ENCODE measurements at regions not wholly inside any gene's neighbourhood (a gene's known extent, or its start where the extent isn't known, plus 50 kb on each side); places are given as distances from the start of the nearest gene placed in this dataset.
A peak's percentile ranks its signal among the peaks of the same experiment; 100 is the strongest.
"Not testable (repeated sequence)": the region's sequence is repeated elsewhere in the genome, so short reads cannot be mapped to it uniquely, and the experiment has no call there.

DNA sequence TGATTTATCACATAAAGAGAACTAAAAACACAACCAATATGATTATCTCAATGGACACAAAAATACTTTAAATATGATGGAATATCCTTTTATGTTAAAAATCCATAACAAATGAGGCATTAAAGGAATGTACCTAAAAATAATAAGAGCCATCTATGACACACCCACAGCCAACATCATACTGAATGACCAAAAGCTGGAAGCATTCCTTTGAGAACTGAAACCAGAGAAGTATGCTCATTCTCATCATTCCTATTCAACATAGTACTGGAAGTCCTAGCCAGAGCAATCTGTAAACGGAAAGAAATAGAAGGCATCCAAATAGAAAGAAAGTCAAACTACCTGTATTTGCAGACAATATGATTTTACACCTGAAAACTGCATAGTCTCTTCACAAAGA is 671.0 kb downstream of the SLITRK1 start:
- no peak for DNase-seq

- DNase-seq = no peak
These were observed 677.4 kb downstream of the SLITRK1 start for GRCh38 chr13:83204886-83205285.

DNA sequence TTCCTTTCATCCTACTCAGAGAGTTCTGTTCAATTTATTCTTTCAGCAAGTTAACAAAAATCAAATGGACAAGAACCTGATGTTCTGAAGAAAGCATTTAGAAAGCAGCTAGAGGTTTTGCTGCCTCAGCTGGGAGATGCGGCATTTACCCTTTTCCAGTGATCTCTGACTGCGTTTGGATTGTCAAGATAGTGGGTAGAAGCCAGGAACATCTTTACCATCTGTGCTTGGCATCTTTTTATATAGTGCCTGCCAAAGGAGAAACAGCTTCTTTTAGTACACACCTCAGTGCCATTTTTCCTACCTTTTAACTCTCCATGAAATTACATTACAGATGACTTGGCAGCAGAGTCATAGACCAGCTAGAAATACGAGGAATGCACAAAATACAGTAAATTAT is 680.8 kb downstream of the SLITRK1 start:
- DNase-seq = peak; percentile 41

DNA sequence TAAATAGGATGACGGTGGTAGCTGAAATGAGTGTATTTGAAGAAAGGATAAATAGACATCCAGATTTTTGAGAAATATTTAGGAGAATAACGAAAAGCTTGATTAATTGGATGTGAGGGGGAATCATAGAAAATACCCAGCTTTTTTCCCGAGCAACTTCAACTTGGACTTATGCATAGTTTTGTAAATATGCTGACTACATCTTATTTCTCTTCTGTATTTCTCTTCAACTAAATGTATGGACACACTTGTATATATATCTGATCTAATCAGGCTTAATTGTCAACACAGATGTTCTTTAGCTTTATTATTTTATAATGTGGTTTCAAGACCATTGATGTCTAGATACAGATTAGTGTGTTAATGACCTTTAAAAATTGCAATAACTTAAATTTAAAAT is 685.0 kb downstream of the SLITRK1 start:
- no peak for DNase-seq

- DNase-seq = no peak
These were observed 692.3 kb downstream of the SLITRK1 start for GRCh38 chr13:83190020-83190419.

- no peak for DNase-seq
These were observed 697.5 kb downstream of the SLITRK1 start for GRCh38 chr13:83184819-83185218.

DNA sequence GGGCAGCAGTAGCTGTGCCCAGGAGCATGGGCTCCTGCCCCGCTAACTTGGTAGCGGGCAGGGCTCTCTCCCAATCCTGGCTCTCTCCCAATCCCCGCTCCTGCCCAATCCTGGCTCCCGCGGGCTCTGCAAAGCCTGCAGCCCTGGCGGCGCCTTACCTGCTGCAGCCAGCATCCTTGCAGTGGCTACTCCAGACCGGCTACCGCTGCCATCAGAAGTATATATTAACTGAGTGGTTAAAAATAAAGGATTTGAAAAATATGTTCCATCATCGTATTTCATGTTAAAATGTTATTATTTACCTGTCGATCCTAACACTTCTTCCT is 698.2 kb downstream of the SLITRK1 start:
- no peak for DNase-seq

- DNase-seq = no peak
These were observed 698.7 kb downstream of the SLITRK1 start for GRCh38 chr13:83183439-83184149.

GRCh38 chr13:83182845-83183244 is 699.4 kb downstream of the SLITRK1 start:
- no peak for DNase-seq

DNA sequence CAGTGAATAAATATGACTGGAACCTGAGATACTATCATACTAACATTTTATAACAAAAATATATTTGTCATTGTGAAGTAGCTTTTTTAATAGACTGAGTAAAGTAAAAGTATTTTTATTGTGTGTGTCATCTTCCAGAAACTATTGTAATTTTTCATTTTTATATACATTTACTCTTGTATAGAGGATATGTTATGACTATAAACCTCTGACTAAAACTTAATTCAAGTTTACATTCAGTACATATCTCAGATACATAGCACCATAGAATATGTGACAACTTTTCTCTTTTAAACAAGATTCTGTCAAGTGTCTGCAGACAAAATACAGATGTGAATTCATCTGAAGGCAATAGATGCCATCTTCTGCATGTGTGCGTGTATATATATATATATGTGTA is 704.3 kb downstream of the SLITRK1 start:
- DNase-seq = no peak

GRCh38 chr13:83168590-83168989 is 713.7 kb downstream of the SLITRK1 start:
- DNase-seq = no peak

DNA sequence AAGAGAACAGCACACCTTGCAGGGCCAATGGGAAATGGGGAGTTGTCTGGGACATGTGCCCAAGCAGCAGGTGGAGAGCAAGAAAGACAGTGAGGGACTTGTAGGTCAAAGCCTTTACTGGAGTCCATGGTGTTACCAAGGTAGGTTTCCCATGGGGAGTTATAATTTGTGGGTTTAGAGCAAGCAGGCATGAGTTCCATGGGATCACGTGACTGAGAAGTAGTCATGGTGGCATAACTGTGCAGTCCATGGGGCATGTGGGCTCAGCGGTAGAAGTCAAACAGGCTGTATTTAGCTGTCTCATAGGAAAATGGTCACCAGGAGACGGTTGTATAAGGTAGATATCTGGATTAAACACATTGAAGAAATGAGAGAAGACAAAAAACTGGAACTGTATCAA is 715.1 kb downstream of the SLITRK1 start:
- no peak for DNase-seq

- DNase-seq = no peak
These were observed 715.7 kb downstream of the SLITRK1 start for GRCh38 chr13:83166550-83166949.

GRCh38 chr13:83162493-83162892 is 719.8 kb downstream of the SLITRK1 start:
- DNase-seq = no peak

- no peak for DNase-seq
These were observed 728.4 kb downstream of the SLITRK1 start for GRCh38 chr13:83153848-83154247.

- no peak for DNase-seq
These were observed 731.0 kb downstream of the SLITRK1 start for GRCh38 chr13:83151308-83151660.

DNA sequence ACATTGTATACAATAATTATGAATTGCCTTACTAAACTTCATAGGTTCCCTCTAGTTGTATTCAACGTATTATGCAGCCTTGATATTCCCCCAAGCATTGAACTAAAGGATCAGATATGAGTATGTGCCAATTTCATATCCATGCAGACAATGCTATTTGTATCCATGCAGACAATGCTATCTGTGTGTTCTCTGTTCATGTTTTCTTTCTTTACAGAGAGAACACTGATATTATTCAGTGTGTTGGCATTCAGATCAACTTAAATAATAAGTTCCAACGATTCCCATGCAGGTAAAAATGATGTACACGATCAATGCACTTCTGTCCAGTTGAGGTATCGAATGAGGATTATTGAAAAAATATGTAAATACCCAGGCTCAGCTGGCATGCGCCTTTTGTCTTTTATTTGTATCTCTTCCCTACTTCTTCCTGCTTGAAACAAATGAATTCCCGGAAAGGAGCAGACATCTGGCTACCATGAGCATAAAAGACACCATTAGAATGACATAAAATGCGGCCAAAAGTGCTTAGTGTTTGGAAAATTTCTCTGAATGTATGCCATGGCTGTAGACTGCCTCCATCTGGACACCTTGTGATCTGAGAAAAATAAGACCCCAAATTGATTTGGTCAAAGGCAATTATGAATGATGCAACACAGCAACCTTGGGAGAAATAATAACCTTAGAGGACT is 731.5 kb downstream of the SLITRK1 start:
- no peak for DNase-seq

- no peak for DNase-seq
These were observed 745.6 kb downstream of the SLITRK1 start for GRCh38 chr13:83136660-83137059.

DNA sequence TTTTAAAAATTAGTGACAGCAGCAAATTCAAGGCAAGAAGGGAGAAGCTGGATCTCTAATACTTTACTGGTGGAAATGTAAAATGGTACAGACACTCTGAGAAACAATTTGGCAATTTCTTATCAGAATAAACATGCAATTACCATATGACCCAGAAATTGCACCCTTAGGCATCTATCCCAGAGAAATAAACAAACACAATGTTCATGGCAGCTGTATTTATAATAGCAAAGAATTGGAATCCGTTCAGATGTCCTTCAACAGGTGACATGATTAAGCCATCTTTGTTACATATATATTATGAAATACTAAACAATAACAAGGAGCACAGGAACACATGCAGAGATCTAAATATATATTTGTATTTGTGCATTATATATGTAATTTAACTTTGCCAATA is 756.5 kb downstream of the SLITRK1 start:
- DNase-seq = no peak

DNA sequence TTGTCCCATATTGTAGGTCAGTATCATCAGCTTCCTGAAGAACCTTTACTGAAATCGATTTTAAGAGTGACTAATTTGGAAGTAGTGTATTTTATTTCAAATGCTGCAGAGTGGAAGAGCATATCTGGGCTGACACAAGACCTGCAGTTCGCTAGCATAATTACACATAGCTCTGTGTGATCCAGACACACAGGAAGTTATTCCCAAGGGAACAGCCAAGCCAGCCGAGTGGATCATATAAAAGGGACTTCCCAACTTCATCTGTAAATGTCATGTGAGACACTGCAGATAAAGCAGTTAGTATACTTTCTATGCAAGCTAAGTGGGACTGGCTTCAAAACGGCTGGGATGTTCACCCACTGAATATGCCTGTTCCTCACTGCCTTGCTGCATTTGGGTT is 760.4 kb downstream of the SLITRK1 start:
- DNase-seq = no peak

GRCh38 chr13:83117046-83117445 is 765.2 kb downstream of the SLITRK1 start:
- DNase-seq = no peak

DNA sequence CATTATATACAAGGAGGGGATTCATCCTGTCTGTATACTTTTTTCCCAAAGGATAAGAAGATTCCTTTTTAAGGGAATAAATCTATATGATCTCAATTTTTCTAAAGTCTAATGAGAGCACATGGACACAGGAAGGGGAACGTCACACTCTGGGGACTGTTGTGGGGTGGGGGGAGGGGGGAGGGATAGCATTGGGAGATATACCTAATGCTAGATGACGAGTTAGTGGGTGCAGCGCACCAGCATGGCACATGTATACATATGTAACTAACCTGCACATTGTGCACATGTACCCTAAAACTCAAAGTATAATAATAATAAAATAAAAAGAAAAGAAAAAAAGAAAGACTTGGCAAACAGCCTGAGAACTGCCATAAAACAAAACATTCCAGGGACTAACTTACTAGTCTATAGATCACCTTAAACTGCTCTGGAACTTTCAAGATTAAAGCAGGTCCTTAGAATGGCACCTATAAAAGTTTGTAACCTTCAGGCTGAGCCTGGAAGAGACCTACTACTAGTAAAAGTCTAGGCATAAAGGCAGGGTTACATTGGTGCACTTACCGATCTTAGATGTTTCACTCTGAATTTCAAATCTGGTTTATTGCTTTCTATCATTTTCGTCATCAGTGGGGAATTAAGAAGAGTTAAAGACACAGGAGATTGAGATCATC is 780.6 kb downstream of the SLITRK1 start:
- DNase-seq = not testable (repeated sequence)

- DNase-seq = no peak
These were observed 782.0 kb downstream of the SLITRK1 start for GRCh38 chr13:83100237-83100636.

GRCh38 chr13:83088858-83089257 is 793.4 kb downstream of the SLITRK1 start:
- no peak for DNase-seq
